DOHH2 (cell line): ENCODE measurements at regions not wholly inside any gene's neighbourhood (a gene's known extent, or its start where the extent isn't known, plus 50 kb on each side); places are given as distances from the start of the nearest gene placed in this dataset.

Experiments used
- CTCF ChIP-seq: fragments of 200-600 bp; sonication (generic); IDR thresholded peaks from one replicate; pipeline ENCODE4 v1.5.1; 2014; ENCODE audit warnings: antibody characterized with exemption, mild to moderate bottlenecking, low read depth, low read length; ENCODE audit not compliant: poor library complexity, severe bottlenecking
- EZH2phosphoT487 ChIP-seq: fragments of 200-600 bp; sonication (generic); IDR thresholded peaks from 2 replicates; pipeline ENCODE4 v1.6.1; 2017; ENCODE audit warnings: borderline replicate concordance, mild to moderate bottlenecking, antibody characterized with exemption, low read length, moderate library complexity, mixed read lengths

- TF ChIP-seq CTCF (no peak), EZH2phosphoT487 (no peak)
These were observed 718.0 kb downstream of the TBL1XR1 start for GRCh38 chr3:176479248-176479647.
